ENCODE measurements at regions not wholly inside any gene's neighbourhood (a gene's known extent, or its start where the extent isn't known, plus 50 kb on each side); places are given as distances from the start of the nearest gene placed in this dataset.

- H3K27me3 ChIP-seq = no peaks in the 10 kb centered on the region
- no peaks in the 10 kb centered on the region for H3K4me1 ChIP-seq (ENCODE audit: insufficient read depth)
- no peak for TF ChIP-seq EZH2 (IDR thresholded peaks at IDR 0.05; ENCODE audit: borderline replicate concordance)
- TF ChIP-seq EZH2phosphoT487 (IDR thresholded peaks at IDR 0.05; ENCODE audit: low read depth, severe bottlenecking, unreplicated experiment) = no peak
- no peak for TF ChIP-seq CTCF (IDR thresholded peaks at IDR 0.05; ENCODE audit: poor library complexity)
- no peaks in the 10 kb centered on the region for H3K9me2 ChIP-seq (replicated peaks; ENCODE audit: insufficient read depth)
- DNase-seq (ENCODE audit: low spot score) = no peak
- H3K4me3 ChIP-seq = no peak overlapping the region
- no peaks in the 10 kb centered on the region for H3K36me3 ChIP-seq (replicated peaks; ENCODE audit: insufficient read depth, low read depth)
- H2AFZ ChIP-seq = no peak overlapping the region
- 55% methylated on average over 2 of the region's 2 CpGs for WGBS (ENCODE audit: low lambda C conversion rate, missing lambda C conversion rate)
- H3K9me3 ChIP-seq (ENCODE audit: low read depth) = no peaks in the 10 kb centered on the region
- H3K4me2 ChIP-seq = no peak overlapping the region
- H4K20me1 ChIP-seq (ENCODE audit: insufficient read depth, poor library complexity, severe bottlenecking) = no peaks in the 10 kb centered on the region
- H3K79me2 ChIP-seq = no peaks in the 10 kb centered on the region
- H3K27ac ChIP-seq = no peak overlapping the region
Measured at GRCh38 chr16:13521356-13521755, 398.6 kb upstream of the ERCC4 start.

GRCh38 chr16:13527332-13527731, 392.6 kb upstream of the ERCC4 start:
- no peaks in the 10 kb centered on the region for H4K20me1 ChIP-seq (ENCODE audit: insufficient read depth, poor library complexity, severe bottlenecking)
- H3K4me1 ChIP-seq (ENCODE audit: insufficient read depth) = peaks cover 8% of the 10 kb centered on the region
- no peak for DNase-seq (ENCODE audit: low spot score)
- TF ChIP-seq EZH2phosphoT487 (IDR thresholded peaks at IDR 0.05; ENCODE audit: low read depth, severe bottlenecking, unreplicated experiment) = no peak
- TF ChIP-seq EZH2 (IDR thresholded peaks at IDR 0.05; ENCODE audit: borderline replicate concordance) = no peak
- no peak for TF ChIP-seq CTCF (IDR thresholded peaks at IDR 0.05; ENCODE audit: poor library complexity)
- no peak overlapping the region for H3K4me2 ChIP-seq
- no peak overlapping the region for H3K4me3 ChIP-seq
- H3K9me2 ChIP-seq (replicated peaks; ENCODE audit: insufficient read depth) = no peaks in the 10 kb centered on the region
- WGBS (ENCODE audit: low lambda C conversion rate, missing lambda C conversion rate) = 80% methylated on average over 7 of the region's 7 CpGs
- H3K9me3 ChIP-seq (ENCODE audit: low read depth) = no peaks in the 10 kb centered on the region
- H3K27me3 ChIP-seq = no peaks in the 10 kb centered on the region
- no peak overlapping the region for H2AFZ ChIP-seq
- H3K36me3 ChIP-seq (replicated peaks; ENCODE audit: insufficient read depth, low read depth) = no peaks in the 10 kb centered on the region
- H3K79me2 ChIP-seq = no peaks in the 10 kb centered on the region
- peak overlapping the region; percentile 10 for H3K27ac ChIP-seq

GRCh38 chr16:13528691-13529090, 391.3 kb upstream of the ERCC4 start:
- peak overlapping the region; percentile 82 for H3K27ac ChIP-seq
- 54% methylated on average over 3 of the region's 3 CpGs for WGBS (ENCODE audit: low lambda C conversion rate, missing lambda C conversion rate)
- no peak for DNase-seq (ENCODE audit: low spot score)

More at GRCh38 chr16:13528691-13529090, 391.3 kb upstream of the ERCC4 start:
- H3K4me2 ChIP-seq = no peak overlapping the region
- H2AFZ ChIP-seq = no peak overlapping the region
- H3K9me3 ChIP-seq (ENCODE audit: low read depth) = no peaks in the 10 kb centered on the region
- no peaks in the 10 kb centered on the region for H3K79me2 ChIP-seq
- H3K4me1 ChIP-seq (ENCODE audit: insufficient read depth) = peaks cover 8% of the 10 kb centered on the region
- H4K20me1 ChIP-seq (ENCODE audit: insufficient read depth, poor library complexity, severe bottlenecking) = no peaks in the 10 kb centered on the region
- no peak overlapping the region for H3K4me3 ChIP-seq
- no peaks in the 10 kb centered on the region for H3K36me3 ChIP-seq (replicated peaks; ENCODE audit: insufficient read depth, low read depth)
- H3K9me2 ChIP-seq (replicated peaks; ENCODE audit: insufficient read depth) = no peaks in the 10 kb centered on the region
- H3K27me3 ChIP-seq = no peaks in the 10 kb centered on the region
- TF ChIP-seq CTCF (IDR thresholded peaks at IDR 0.05; ENCODE audit: poor library complexity) (no peak), EZH2phosphoT487 (IDR thresholded peaks at IDR 0.05; ENCODE audit: low read depth, severe bottlenecking, unreplicated experiment) (no peak), EZH2 (IDR thresholded peaks at IDR 0.05; ENCODE audit: borderline replicate concordance) (no peak)

Data from hepatocyte (in vitro differentiated cells).